HUES48 (cell line): ENCODE measurements at regions not wholly inside any gene's neighbourhood (a gene's known extent, or its start where the extent isn't known, plus 50 kb on each side); places are given as distances from the start of the nearest gene placed in this dataset.
A peak's percentile ranks its signal among the peaks of the same experiment; 100 is the strongest.

Experiments used
- H3K27ac ChIP-seq: one replicate; pipeline ENCODE4 v1.7.0; 2013; ENCODE audit warnings: low read depth, low read length, inconsistent platforms
- H3K27me3 ChIP-seq: 2 replicates; pipeline ENCODE4 v1.6.1; 2013; ENCODE audit warnings: mild to moderate bottlenecking, low read length; ENCODE audit not compliant: control insufficient read depth, insufficient read depth
- H3K36me3 ChIP-seq: 2 replicates; pipeline ENCODE4 v1.6.1; 2013; ENCODE audit warnings: low read length; ENCODE audit not compliant: control insufficient read depth, insufficient read depth
- H3K4me1 ChIP-seq: 2 replicates; pipeline ENCODE4 v1.6.1; 2013; ENCODE audit warnings: mild to moderate bottlenecking, low read length; ENCODE audit not compliant: control insufficient read depth, insufficient read depth
- H3K4me3 ChIP-seq: 2 replicates; pipeline ENCODE4 v1.5.1; 2013; ENCODE audit warnings: mild to moderate bottlenecking, low read depth, low read length
- H3K9ac ChIP-seq: 2 replicates; pipeline ENCODE4 v1.6.1; 2013; ENCODE audit warnings: mild to moderate bottlenecking, low read depth, low read length, moderate library complexity
- H3K9me3 ChIP-seq: 2 replicates; pipeline ENCODE4 v1.6.1; 2013; ENCODE audit warnings: low read length; ENCODE audit not compliant: control insufficient read depth, insufficient read depth

DNA sequence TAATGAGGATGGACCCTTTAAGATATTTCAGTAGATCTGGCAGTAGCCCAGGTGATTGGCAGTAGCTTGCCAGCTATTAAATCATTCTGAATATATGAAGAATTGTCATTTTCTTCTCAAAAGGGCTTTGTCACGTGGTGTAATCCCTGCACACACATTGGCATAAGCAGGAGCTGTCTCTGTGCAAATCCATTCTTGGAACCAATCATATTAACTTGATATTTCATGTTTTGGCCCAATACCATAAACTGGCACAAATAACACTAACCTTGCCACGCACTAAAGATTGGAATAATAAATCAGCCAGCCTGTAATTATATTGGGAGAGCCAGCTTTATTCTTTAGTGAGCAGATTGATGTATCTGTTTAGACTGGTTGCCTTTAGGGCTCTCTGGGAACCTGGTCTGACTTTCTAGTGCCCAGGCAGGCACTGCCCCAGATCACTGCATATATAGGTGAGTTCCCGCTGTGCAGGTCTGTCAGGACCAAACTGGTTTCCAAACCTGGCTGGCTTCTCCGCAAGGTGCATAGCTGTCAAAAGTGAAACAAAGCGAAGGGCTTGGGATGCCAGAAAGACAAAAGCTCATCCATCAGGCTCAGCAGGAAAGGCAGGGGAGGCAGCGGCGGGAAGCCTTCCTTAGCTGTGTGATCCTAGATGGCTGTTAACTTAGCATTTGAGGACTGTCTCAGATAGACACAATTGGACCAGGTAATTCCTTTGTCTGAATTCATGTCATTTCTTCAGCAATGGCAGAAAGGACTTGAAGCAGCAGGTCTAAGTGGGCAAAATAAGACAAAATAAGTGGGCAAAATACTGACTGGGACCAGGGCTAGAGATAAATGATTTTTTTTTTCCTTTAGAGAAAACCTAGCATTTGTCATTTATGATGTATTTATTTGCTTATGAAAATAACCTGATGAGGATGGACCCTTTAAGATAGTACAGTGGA is 128.8 kb upstream of the DYRK2 start:
- Histone ChIP-seq H3K36me3 (no peaks in the 10 kb centered on the region), H3K9me3 (no peaks in the 10 kb centered on the region), H3K27ac (peak overlapping the region; percentile 58), H3K4me3 (peak overlapping the region; percentile 1; the same call in 1 of the 2 replicates), H3K27me3 (no peaks in the 10 kb centered on the region), H3K4me1 (peaks cover 31% of the 10 kb centered on the region), H3K9ac (no peak overlapping the region)

DNA sequence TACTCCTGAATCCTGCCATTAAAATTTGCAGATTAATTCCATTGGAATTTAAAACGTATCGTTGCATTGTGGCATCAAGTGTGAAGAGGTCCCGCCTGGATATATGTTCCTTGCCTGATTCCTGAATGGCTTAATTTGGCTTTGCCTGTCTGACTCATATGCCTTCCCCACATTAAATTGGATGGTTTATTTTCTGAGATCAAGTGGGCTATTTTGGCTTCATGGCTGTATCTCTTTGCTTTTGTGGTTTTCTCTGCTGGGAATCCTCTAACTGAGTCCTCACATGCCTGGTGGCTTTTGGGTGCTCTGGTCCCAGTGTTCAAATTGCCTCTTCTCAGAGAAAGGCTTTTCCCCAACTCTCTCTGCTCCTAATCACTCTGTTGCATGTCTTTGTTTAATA is 127.9 kb upstream of the DYRK2 start:
- H3K4me1 ChIP-seq = peaks cover 39% of the 10 kb centered on the region
- no peaks in the 10 kb centered on the region for H3K9me3 ChIP-seq
- H3K9ac ChIP-seq = no peak overlapping the region
- H3K36me3 ChIP-seq = no peaks in the 10 kb centered on the region
- H3K27me3 ChIP-seq = no peaks in the 10 kb centered on the region
- no peak overlapping the region for H3K27ac ChIP-seq
- no peak overlapping the region for H3K4me3 ChIP-seq

DNA sequence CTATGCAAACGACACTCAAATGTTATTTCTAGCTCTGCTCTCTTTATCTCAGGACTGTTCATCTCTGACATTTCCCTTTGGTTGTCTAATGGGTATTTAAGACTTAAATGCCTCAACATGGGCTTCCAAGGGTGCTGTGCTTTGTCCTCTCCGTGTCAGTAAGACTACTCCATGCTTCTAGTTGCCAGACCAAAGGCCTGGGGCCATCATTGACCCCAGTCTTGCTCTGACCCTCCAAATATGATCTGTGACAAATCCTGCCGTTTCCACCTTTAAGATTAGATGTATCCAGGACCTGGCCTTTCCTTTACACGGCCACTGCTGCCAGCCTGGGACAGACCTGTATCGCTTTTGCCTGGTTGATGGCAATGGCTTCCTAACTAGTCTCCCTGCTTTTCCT is 126.3 kb upstream of the DYRK2 start:
- Histone ChIP-seq H3K27ac (no peak overlapping the region), H3K36me3 (no peaks in the 10 kb centered on the region), H3K4me3 (no peak overlapping the region), H3K9ac (no peak overlapping the region), H3K9me3 (no peaks in the 10 kb centered on the region), H3K27me3 (no peaks in the 10 kb centered on the region), H3K4me1 (peaks cover 47% of the 10 kb centered on the region)

DNA sequence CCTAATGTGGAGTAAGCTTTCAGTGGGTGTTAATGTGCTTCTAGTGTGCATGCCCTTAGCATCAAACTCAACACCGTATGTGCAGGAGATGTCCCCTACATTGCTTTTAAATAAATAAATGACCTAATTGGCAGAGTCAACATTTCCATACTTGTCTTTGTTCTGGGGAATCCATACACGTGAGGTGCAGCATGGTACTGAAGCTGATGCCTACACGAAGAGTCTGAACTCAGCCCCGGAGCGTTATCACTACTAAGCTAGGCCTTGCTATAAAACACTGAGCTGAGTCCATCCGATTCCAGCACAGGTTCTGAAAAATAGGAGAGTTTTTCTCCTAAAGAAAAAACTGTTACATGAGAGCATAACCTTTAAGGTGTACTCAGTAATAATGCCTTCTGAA is 125.0 kb upstream of the DYRK2 start:
- Histone ChIP-seq H3K4me1 (peaks cover 47% of the 10 kb centered on the region), H3K27me3 (no peaks in the 10 kb centered on the region), H3K9me3 (no peaks in the 10 kb centered on the region), H3K27ac (no peak overlapping the region), H3K36me3 (no peaks in the 10 kb centered on the region), H3K4me3 (no peak overlapping the region), H3K9ac (no peak overlapping the region)

DNA sequence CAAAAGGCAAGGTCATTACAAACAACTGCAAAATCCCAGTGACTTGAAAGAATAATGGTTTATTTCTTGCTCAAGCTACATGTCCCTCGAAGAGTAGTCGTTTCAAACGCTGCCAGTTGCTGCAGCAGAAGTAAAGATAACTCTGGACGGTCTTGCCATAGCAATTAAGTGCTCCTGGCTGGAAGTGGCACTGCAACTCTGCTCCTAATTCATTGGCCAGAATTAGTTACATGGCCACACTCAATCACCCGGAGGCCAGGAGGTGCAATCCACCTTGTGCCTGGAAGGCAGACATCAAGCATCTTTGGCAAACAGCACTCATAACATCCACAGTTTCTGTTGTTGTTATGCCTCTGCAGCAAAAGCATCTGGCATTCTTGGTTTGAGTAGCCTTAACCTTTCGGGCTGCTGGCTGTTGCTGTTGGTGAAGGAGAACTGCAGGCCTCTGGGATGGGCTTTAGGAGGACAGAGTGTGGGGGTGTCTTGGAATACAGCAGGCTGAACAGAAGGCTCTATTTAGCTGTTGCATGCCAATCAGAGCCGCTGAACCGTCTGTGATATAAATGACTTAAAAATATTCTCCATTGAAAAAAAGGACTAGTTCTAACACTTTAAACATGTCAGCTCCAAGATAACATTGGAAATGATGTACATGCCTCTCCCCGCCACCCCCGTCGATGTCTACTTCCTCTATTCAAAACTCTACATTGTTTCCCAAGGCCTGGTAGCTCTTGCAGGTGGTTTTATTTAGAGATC is 123.5 kb upstream of the DYRK2 start:
- H3K4me3 ChIP-seq = no peak overlapping the region
- no peaks in the 10 kb centered on the region for H3K27me3 ChIP-seq
- peak overlapping the region; percentile 46 for H3K27ac ChIP-seq
- peaks cover 39% of the 10 kb centered on the region for H3K4me1 ChIP-seq
- peak overlapping the region; percentile 30; the same call in 1 of the 2 replicates for H3K9ac ChIP-seq
- H3K9me3 ChIP-seq = no peaks in the 10 kb centered on the region
- H3K36me3 ChIP-seq = no peaks in the 10 kb centered on the region

DNA sequence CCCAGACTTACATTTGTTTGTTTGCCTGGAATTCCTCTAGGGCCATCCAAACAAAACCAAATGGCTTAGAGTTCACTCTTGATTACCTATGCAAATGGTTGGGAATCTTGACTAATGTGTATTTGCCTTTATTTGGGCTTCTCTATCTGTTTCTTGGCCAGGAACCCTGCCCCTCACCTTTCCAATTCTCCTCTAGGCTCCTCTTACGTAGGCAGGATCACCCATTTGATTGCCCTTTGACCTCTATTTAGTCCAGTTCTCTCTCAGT is 123.0 kb upstream of the DYRK2 start:
- Histone ChIP-seq H3K9me3 (no peaks in the 10 kb centered on the region), H3K9ac (0 out of 2 replicates have a peak overlapping the region, but pooled peaks have one; percentile 33), H3K4me3 (no peak overlapping the region)

DNA sequence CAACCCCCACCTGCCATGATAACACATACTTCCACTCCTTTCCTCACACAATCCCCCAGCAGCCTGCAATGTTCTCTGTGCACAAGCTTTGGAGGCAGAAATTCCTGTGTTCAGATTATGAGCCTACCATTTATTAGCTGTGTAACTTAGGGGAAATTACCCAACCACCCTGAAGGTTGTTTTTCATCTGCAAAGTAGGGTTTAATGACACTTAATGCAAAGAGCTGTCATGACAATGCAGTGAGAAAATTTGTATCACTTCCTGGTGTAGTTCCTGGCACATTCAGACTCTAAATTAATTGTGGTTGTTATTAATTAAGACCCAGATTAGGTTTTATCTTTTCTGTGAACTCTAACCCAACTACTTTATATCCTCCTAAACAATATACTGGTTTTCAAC is 122.4 kb upstream of the DYRK2 start:
- H3K27ac ChIP-seq = peak overlapping the region; percentile 43
- H3K4me1 ChIP-seq = peaks cover 28% of the 10 kb centered on the region
- peak overlapping the region; percentile 33; the same call in 1 of the 2 replicates for H3K9ac ChIP-seq
- H3K36me3 ChIP-seq = no peaks in the 10 kb centered on the region
- H3K9me3 ChIP-seq = no peaks in the 10 kb centered on the region
- H3K4me3 ChIP-seq = no peak overlapping the region
- no peaks in the 10 kb centered on the region for H3K27me3 ChIP-seq

More for the DNA sequence above, 123.0 kb upstream of the DYRK2 start:
- peaks cover 34% of the 10 kb centered on the region for H3K4me1 ChIP-seq
- H3K36me3 ChIP-seq = no peaks in the 10 kb centered on the region
- peak overlapping the region; percentile 46 for H3K27ac ChIP-seq
- H3K27me3 ChIP-seq = no peaks in the 10 kb centered on the region

DNA sequence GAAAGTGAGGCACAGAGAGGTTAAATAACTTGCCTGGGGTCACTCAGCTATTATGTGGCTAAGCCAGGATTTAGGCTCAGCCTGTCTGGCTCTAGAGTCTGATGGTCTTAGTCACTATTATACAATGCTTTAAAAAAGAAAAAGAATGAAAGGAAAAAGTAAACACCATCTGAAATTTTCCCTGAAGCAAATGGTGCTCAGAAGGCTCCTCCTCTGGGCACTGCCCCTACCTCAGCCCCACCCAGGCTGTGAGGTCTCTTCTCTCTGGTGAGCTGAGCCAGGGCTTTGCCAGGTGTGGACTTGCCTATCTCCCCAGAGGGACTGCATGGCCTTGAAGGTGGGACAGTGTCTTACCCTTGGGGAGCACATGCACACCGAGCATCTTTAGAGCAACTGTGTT is 117.5 kb upstream of the DYRK2 start:
- Histone ChIP-seq H3K36me3 (no peaks in the 10 kb centered on the region), H3K9me3 (no peaks in the 10 kb centered on the region), H3K4me3 (no peak overlapping the region), H3K27me3 (no peaks in the 10 kb centered on the region), H3K27ac (no peak overlapping the region), H3K9ac (no peak overlapping the region), H3K4me1 (peaks cover 22% of the 10 kb centered on the region)

DNA sequence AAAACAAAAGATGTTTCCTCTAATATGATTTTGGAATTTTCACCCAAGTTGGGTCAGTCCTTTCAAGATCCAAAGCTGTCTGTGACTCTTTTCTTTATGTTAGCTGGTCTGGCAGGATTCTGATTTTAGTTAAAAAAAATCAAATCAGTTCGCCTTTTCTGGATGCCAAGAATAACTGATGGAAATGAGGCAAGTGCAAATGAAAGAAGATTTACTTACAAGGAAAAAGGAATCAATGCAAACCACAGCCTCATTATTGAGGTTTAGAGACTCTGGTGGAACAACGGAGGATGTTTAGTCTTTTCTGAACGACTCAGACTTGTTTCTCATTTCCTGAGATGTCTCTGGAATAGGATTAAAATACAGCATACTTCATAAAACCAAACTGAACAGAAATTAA is 117.0 kb upstream of the DYRK2 start:
- Histone ChIP-seq H3K4me1 (peaks cover 17% of the 10 kb centered on the region), H3K36me3 (no peaks in the 10 kb centered on the region), H3K9ac (no peak overlapping the region), H3K27ac (no peak overlapping the region), H3K9me3 (no peaks in the 10 kb centered on the region), H3K27me3 (no peaks in the 10 kb centered on the region), H3K4me3 (no peak overlapping the region)

DNA sequence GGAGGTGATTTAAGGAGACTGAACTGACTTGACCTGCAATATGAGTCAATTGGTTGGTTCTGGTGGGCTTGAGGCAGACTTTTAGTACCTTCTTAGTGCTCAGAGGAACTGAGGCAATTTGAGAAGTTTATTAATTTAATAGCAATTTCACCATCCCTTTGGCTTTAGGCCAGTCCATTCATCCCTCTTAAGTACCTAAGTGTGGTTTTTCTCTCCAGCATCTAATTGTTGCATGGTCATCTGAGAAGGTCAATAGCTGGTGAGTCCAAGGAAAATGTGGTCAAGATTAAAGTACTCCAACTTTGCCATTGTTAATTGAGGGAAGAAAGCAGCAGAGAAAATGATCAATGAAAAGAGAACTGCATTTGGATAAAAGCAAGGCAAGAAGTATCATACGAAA is 115.4 kb upstream of the DYRK2 start:
- H3K4me3 ChIP-seq = no peak overlapping the region
- no peaks in the 10 kb centered on the region for H3K9me3 ChIP-seq
- H3K36me3 ChIP-seq = no peaks in the 10 kb centered on the region
- H3K4me1 ChIP-seq = peaks cover 15% of the 10 kb centered on the region
- no peak overlapping the region for H3K9ac ChIP-seq
- no peak overlapping the region for H3K27ac ChIP-seq
- no peaks in the 10 kb centered on the region for H3K27me3 ChIP-seq

DNA sequence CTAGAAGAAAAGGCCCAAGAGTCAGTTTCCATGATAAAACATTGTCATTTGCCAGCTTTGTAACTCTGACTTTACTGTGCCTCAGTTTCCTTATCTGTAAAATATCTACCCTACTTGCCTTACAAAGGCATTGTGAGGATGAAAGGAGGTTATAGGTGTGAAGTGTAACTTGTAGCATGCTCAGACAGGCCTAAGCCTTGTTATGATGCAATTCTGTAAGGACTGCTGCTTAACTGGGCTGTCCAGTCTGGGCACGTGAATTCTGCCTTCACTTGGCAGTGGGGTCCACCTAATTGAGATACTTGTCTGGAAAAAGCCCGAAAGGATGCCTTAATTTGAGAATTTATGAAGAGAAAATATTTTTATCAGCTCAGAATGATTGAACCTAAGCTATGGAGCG is 114.5 kb upstream of the DYRK2 start:
- H3K27me3 ChIP-seq = no peaks in the 10 kb centered on the region
- H3K9me3 ChIP-seq = no peaks in the 10 kb centered on the region
- H3K4me1 ChIP-seq = peaks cover 15% of the 10 kb centered on the region
- H3K27ac ChIP-seq = no peak overlapping the region
- H3K36me3 ChIP-seq = no peaks in the 10 kb centered on the region
- H3K4me3 ChIP-seq = no peak overlapping the region
- H3K9ac ChIP-seq = no peak overlapping the region
